GM12865 (cell line): ENCODE measurements at regions not wholly inside any gene's neighbourhood (a gene's known extent, or its start where the extent isn't known, plus 50 kb on each side); places are given as distances from the start of the nearest gene placed in this dataset.
"Not testable (repeated sequence)": the region's sequence is repeated elsewhere in the genome, so short reads cannot be mapped to it uniquely, and the experiment has no call there.

Experiments
- DNase-seq: peaks from one replicate; pipeline ENCODE4 v3.0.0; 2010; ENCODE audit warnings: low read depth
- H3K4me3 ChIP-seq: 2 replicates; pipeline ENCODE4 v1.5.1; 2011; ENCODE audit warnings: mild to moderate bottlenecking, low read depth, low read length, control low read depth
- TF ChIP-seq, protein P1 (sequence below): IDR thresholded peaks from 2 replicates; pipeline ENCODE4 v1.5.1; 2011; ENCODE audit warnings: low read length, control low read depth, low read depth, inconsistent platforms; ENCODE audit not compliant: insufficient read depth; ENCODE audit errors: missing control alignments

DNA sequence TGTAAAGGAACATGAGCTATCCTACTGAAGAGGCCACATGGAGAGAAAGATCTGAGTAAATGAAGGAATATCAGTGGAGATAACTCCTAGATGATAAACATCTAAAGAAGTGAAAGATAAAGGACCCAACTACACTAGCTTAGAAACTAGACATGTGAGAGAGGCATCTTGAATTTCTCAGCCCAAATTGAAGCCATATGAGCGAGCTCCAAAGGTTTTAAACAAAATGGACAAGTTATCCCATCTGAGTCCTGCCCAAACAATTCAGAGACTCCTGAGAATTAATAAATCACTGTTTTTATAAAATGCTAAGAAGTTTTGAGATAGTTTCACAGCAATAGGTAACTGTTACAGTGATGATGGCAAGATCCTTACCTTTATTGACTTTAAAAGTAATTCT lies 438.9 kb downstream of the NAV3 start:
- DNase-seq: no peak
- TF ChIP-seq, protein P1, sequence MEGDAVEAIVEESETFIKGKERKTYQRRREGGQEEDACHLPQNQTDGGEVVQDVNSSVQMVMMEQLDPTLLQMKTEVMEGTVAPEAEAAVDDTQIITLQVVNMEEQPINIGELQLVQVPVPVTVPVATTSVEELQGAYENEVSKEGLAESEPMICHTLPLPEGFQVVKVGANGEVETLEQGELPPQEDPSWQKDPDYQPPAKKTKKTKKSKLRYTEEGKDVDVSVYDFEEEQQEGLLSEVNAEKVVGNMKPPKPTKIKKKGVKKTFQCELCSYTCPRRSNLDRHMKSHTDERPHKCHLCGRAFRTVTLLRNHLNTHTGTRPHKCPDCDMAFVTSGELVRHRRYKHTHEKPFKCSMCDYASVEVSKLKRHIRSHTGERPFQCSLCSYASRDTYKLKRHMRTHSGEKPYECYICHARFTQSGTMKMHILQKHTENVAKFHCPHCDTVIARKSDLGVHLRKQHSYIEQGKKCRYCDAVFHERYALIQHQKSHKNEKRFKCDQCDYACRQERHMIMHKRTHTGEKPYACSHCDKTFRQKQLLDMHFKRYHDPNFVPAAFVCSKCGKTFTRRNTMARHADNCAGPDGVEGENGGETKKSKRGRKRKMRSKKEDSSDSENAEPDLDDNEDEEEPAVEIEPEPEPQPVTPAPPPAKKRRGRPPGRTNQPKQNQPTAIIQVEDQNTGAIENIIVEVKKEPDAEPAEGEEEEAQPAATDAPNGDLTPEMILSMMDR: no peak
- no peak overlapping the region for H3K4me3 ChIP-seq

DNA sequence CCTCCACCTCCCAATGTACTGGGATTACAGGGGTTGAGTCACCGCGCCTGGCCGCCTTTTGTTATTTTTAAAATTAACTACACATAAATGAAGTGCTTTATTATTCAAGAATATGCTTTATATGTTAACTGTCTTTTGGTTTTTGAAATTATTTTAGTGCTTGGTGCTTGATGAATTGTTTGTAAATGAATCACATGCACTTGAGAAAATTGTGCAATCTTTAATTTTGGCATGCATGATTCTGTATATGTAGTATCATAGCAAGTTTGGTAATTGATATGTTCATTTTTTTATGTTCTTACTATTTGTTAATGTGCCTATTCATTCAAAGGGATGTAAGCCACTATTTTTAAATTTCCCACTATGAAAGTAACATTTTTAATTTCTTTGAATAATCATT lies 440.9 kb downstream of the NAV3 start:
- H3K4me3 ChIP-seq: no peak overlapping the region
- TF ChIP-seq, protein P1: no peak
- DNase-seq: no peak

DNA sequence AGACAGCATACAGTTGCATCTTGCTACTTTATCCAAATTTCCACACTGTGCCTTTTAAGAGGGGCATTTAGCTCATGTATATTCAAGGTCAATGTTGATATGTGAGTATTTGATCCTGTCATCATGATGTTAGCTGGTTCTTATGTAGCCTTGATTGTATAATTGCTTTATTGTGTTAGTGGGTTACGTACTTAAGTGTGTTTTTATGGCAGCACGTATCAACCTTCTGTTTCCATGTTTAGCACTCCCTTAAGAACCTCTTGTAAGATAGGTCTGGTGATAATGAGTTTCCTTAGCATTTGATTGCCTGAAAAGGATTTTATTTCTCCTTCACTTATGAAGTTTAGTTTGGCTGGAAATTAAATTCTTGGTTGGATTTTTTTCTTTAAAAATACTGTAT lies 445.2 kb downstream of the NAV3 start:
- DNase-seq: no peak

DNA sequence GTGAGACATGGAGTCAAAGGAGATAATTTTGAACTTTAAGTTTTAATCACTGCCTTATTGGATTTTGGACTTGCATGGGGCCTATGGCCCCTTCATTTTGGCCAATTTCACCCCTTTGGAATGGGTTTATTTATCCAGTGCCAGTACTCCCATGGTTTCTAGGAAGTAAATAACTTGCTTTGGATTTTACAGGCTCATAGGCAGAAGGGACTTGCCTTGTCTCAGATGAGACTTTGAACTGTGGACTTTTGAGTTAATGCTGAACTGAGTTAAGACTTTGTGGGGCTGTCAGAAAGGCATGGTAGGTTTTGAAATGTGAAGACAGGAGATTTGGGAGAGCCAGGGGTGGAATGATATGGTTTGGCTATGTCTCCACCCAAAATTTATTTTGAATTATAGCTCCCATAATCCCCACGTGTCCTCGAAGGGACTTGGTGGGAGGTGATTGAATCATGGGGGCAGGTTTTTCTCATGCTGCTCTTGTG lies 448.1 kb downstream of the NAV3 start:
- DNase-seq: no peak
- TF ChIP-seq, protein P1: no peak
- H3K4me3 ChIP-seq: no peak overlapping the region

More for the DNA sequence above, 445.2 kb downstream of the NAV3 start:
- H3K4me3 ChIP-seq: no peak overlapping the region
- TF ChIP-seq, protein P1: no peak

DNA sequence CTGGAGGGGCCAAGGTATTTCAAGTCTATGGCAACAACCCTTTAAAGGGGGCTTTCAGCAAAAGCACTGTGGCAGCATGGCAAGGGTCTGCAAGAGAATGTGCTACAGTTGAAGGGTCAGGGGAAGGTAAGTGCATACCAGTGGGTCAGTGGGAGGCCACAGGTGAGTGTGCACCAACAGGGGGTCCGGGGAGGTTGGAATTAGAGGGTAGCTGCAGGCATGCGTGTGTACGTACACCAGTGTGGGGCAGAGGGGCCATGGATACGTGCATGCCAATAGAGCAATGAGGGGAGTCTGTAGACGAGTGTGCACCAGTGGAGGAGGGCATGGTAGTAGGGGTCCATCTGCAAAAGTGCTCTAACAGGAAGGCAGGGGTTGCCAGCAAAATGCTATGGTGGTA lies 448.9 kb downstream of the NAV3 start:
- TF ChIP-seq, protein P1: no peak
- no peak overlapping the region for H3K4me3 ChIP-seq
- DNase-seq: no peak

DNA sequence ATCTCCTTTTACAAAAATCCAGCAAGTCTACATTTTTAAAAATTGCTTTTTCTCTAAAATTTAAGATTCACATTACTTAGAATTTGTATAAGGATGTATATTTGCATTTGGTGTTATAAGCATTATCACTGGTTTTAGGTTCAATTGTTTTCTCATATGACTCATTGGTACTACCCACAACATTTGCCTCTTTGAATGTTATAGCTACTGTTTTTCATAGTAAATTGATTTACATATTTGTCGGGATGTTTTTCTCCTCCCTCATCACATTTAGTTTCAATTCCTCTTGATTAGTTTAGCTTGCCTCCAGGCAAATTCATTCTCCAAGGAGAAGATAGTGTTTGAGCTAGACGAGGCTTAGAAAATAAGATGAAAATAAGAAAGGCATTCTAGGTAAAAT lies 450.4 kb downstream of the NAV3 start:
- H3K4me3 ChIP-seq, DNase-seq: not testable (repeated sequence)

DNA sequence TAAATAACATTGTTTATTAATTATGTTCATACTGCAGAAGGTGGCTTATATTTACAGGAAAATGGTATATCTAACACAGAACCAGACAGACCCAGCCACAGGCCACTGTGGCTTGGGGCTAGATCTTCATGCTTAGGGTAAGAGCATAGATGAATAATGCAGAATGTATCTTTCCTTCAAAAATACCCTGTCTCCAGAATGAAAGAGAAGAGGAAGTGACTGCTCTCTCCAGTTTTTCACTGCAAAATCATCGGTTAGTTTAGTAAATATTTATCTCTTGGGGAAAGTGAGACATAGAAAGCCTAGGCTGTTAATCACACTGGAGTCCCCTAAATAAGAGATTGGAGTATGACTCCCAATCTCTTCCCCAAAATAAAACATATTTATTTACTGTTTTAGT lies 453.7 kb downstream of the NAV3 start:
- no peak for DNase-seq
- no peak overlapping the region for H3K4me3 ChIP-seq
- TF ChIP-seq, protein P1: no peak
